ENCODE measurements at regions not wholly inside any gene's neighbourhood (a gene's known extent, or its start where the extent isn't known, plus 50 kb on each side); places are given as distances from the start of the nearest gene placed in this dataset.

GRCh38 chr2:57804971-57805370 lies 241.6 kb upstream of the VRK2 start:
- no peak overlapping the region for H3K23ac ChIP-seq (ENCODE audit: insufficient read length)
- H3K4me2 ChIP-seq (ENCODE audit: insufficient read depth in 1 of 2, low read depth in 2 of 2, low read length in 2 of 2) = no peak overlapping the region
- H3K4me1 ChIP-seq (replicated peaks in 1 of 4; ENCODE audit: control insufficient read depth in 3 of 4, insufficient read depth in 4 of 4, low read length in 3 of 4) = no peaks in the 10 kb centered on the region
- no peak overlapping the region for H2BK120ac ChIP-seq (replicated peaks; ENCODE audit: low read depth, low read length)
- H3K36me3 ChIP-seq (ENCODE audit: control insufficient read depth in 2 of 4, insufficient read depth in 4 of 4, low read length in 3 of 4) = no peaks in the 10 kb centered on the region
- H2BK15ac ChIP-seq (ENCODE audit: low read length) = no peak overlapping the region
- 88% methylated on average over 2 of the region's 2 CpGs; no CpG with 5 or more reads in 1 of the 2 experiments for WGBS, 2 experiments (ENCODE audit: extremely low coverage in 1 of 2, insufficient coverage in 1 of 2, insufficient read length in 1 of 2, insufficient replicate concordance in 2 of 2, low coverage in 1 of 2, low lambda C conversion rate in 2 of 2, missing lambda C conversion rate in 1 of 2)
- no peak overlapping the region for H2AK5ac ChIP-seq (ENCODE audit: low read depth, low read length)
- H3K9ac ChIP-seq (replicated peaks in 1 of 4; ENCODE audit: extremely low read depth in 1 of 4, low read depth in 3 of 4, low read length in 3 of 4) = no peak overlapping the region
- H4K5ac ChIP-seq (ENCODE audit: insufficient read length, low read depth, low read length) = no peak overlapping the region
- H2BK20ac ChIP-seq (ENCODE audit: low read length) = no peak overlapping the region
- POLR2A ChIA-PET (ENCODE audit: partially characterized antibody) = interaction anchor here (1.0 kb wide), 1 partner anchor 8 kb away, joined by 3 read pairs; no protein-coding TSS in a partner anchor
- no peaks in the 10 kb centered on the region for H3K79me2 ChIP-seq (ENCODE audit: control insufficient read depth in 1 of 2, insufficient read depth in 2 of 2, low read length in 2 of 2)
- no peaks in the 10 kb centered on the region for H3K27me3 ChIP-seq (replicated peaks in 1 of 4; ENCODE audit: control insufficient read depth in 3 of 4, extremely low read depth in 1 of 4, insufficient read depth in 3 of 4, low read length in 3 of 4)
- H3K18ac ChIP-seq (ENCODE audit: extremely low read depth, low read length) = no peak overlapping the region
- no peak overlapping the region for H3K27ac ChIP-seq (ENCODE audit: low read depth, low read length)
- H3K79me1 ChIP-seq (ENCODE audit: low read depth, low read length) = no peaks in the 10 kb centered on the region
- no peak overlapping the region for H3K4ac ChIP-seq (replicated peaks; ENCODE audit: insufficient read length, low read depth, low read length)
- H2BK12ac ChIP-seq (ENCODE audit: low read depth, low read length) = no peak overlapping the region
- DNase-seq (ENCODE audit: low read depth in 1 of 2, low spot score in 2 of 2) (no peak), FAIRE-seq (no peak)
- 0 out of 2 replicates have a peak overlapping the region, but pooled peaks have one; percentile 29 for H2AFZ ChIP-seq (ENCODE audit: low read length)
- H4K91ac ChIP-seq (replicated peaks; ENCODE audit: insufficient read length, low read length) = no peak overlapping the region
- H2BK5ac ChIP-seq (ENCODE audit: low read depth, low read length) = no peak overlapping the region
- no peaks in the 10 kb centered on the region; a peak in 1 of 4 replicates for H3K9me3 ChIP-seq (ENCODE audit: insufficient read depth in 2 of 2, low read depth in 1 of 2, low read length in 1 of 2)
- TF ChIP-seq ATF2 (IDR thresholded peaks at IDR 0.05; ENCODE audit: low read length) = no peak
- TF ChIP-seq EGR1 (IDR thresholded peaks at IDR 0.05; ENCODE audit: borderline replicate concordance, low read depth, low read length) = no peak
- no peak overlapping the region for H3K56ac ChIP-seq (replicated peaks; ENCODE audit: insufficient read length, low read depth, low read length)
- H3K23me2 ChIP-seq (ENCODE audit: low read depth, low read length) = no peaks in the 10 kb centered on the region
- no peak overlapping the region for H4K8ac ChIP-seq (ENCODE audit: extremely low read depth, insufficient read depth, low read length)
- H3K14ac ChIP-seq (ENCODE audit: insufficient read length) = no peak overlapping the region
- H3K4me3 ChIP-seq (ENCODE audit: extremely low read depth in 1 of 4, insufficient read depth in 2 of 4, low read depth in 3 of 4, low read length in 4 of 4) = no peak overlapping the region
- CTCF ChIA-PET (ENCODE audit: partially characterized antibody) = interaction anchor here (0.6 kb wide), 1 partner anchor 122 kb away, joined by 3 read pairs; no protein-coding TSS in a partner anchor
- H4K20me1 ChIP-seq (replicated peaks in 1 of 2; ENCODE audit: control insufficient read depth in 1 of 2, insufficient read depth in 2 of 2, low read length in 2 of 2) = no peaks in the 10 kb centered on the region

All from H1 (cell line).